Stimulated activated CD4-positive, alpha-beta T cell treated with anti-CD3 and anti-CD28 coated beads, TNF-alpha, amount 100 ng/mL, for 48 hours (primary cell): ENCODE measurements at regions not wholly inside any gene's neighbourhood (a gene's known extent, or its start where the extent isn't known, plus 50 kb on each side); places are given as distances from the start of the nearest gene placed in this dataset.
"Not testable (repeated sequence)": the region's sequence is repeated elsewhere in the genome, so short reads cannot be mapped to it uniquely, and the experiment has no call there.

ENCODE experiments used
- DNase-seq, 3 donors: peaks; one replicate each; pipeline ENCODE4 v3.0.0-alpha.2; 2020; ENCODE audit warnings: low read depth in 3 of 3

- no peak for DNase-seq
These were observed 148.9 kb upstream of the LSM14A start for GRCh38 chr19:34023381-34023780.

- DNase-seq, result no peak
These were observed 138.4 kb upstream of the LSM14A start for GRCh38 chr19:34033880-34034279.

- DNase-seq, result no peak
These were observed 137.9 kb upstream of the LSM14A start for GRCh38 chr19:34034318-34034846.

GRCh38 chr19:34041925-34042521 lies 130.3 kb upstream of the LSM14A start:
- peak; percentile 55 to 72 (median 60) for DNase-seq

GRCh38 chr19:34044021-34044420 lies 128.3 kb upstream of the LSM14A start:
- DNase-seq, result no peak

GRCh38 chr19:34049944-34050343 lies 122.4 kb upstream of the LSM14A start:
- no peak for DNase-seq

GRCh38 chr19:34050430-34050829 lies 121.9 kb upstream of the LSM14A start:
- DNase-seq, result not testable (repeated sequence)

GRCh38 chr19:34051255-34051654 lies 121.0 kb upstream of the LSM14A start:
- no peak for DNase-seq

GRCh38 chr19:34057155-34057554 lies 115.1 kb upstream of the LSM14A start:
- DNase-seq, result no peak

- no peak for DNase-seq
These were observed 106.2 kb upstream of the LSM14A start for GRCh38 chr19:34066007-34066643.

GRCh38 chr19:34067861-34068271 lies 104.4 kb upstream of the LSM14A start:
- DNase-seq, result no peak

GRCh38 chr19:34075661-34076091 lies 96.6 kb upstream of the LSM14A start:
- DNase-seq, result no peak

GRCh38 chr19:34082289-34083077 lies 89.8 kb upstream of the LSM14A start:
- no peak for DNase-seq

GRCh38 chr19:34084396-34085145 lies 87.7 kb upstream of the LSM14A start:
- no peak for DNase-seq

- DNase-seq, result no peak
These were observed 87.0 kb upstream of the LSM14A start for GRCh38 chr19:34085336-34085735.

GRCh38 chr19:34088292-34088691 lies 84.0 kb upstream of the LSM14A start:
- DNase-seq, result no peak

GRCh38 chr19:34089566-34089965 lies 82.7 kb upstream of the LSM14A start:
- no peak for DNase-seq

GRCh38 chr19:34094960-34095359 lies 77.3 kb upstream of the LSM14A start:
- DNase-seq, result no peak

GRCh38 chr19:34095411-34095810 lies 76.9 kb upstream of the LSM14A start:
- DNase-seq, result not testable (repeated sequence)

GRCh38 chr19:34096020-34096915 lies 76.0 kb upstream of the LSM14A start:
- DNase-seq, result no peak

- DNase-seq, result no peak
These were observed 68.2 kb upstream of the LSM14A start for GRCh38 chr19:34104096-34104495.
